Limb (tissue), 2 donors: ENCODE measurements at regions not wholly inside any gene's neighbourhood (a gene's known extent, or its start where the extent isn't known, plus 50 kb on each side); places are given as distances from the start of the nearest gene placed in this dataset.
"Not testable (repeated sequence)": the region's sequence is repeated elsewhere in the genome, so short reads cannot be mapped to it uniquely, and the experiment has no call there.

ENCODE experiments used
- DNase-seq, 2 donors: peaks; one replicate each; pipeline ENCODE4 v3.0.0-alpha.2; 2016; ENCODE audit errors: extremely low spot score in 2 of 2

GRCh38 chr20:29296256-29297230, 1960.9 kb upstream of the DEFB115 start:
- DNase-seq, result no peak

GRCh38 chr20:29297411-29298270, 1959.8 kb upstream of the DEFB115 start:
- no peak for DNase-seq

- no peak for DNase-seq
Observed at GRCh38 chr20:29298271-29298590, 1959.2 kb upstream of the DEFB115 start.

DNA sequence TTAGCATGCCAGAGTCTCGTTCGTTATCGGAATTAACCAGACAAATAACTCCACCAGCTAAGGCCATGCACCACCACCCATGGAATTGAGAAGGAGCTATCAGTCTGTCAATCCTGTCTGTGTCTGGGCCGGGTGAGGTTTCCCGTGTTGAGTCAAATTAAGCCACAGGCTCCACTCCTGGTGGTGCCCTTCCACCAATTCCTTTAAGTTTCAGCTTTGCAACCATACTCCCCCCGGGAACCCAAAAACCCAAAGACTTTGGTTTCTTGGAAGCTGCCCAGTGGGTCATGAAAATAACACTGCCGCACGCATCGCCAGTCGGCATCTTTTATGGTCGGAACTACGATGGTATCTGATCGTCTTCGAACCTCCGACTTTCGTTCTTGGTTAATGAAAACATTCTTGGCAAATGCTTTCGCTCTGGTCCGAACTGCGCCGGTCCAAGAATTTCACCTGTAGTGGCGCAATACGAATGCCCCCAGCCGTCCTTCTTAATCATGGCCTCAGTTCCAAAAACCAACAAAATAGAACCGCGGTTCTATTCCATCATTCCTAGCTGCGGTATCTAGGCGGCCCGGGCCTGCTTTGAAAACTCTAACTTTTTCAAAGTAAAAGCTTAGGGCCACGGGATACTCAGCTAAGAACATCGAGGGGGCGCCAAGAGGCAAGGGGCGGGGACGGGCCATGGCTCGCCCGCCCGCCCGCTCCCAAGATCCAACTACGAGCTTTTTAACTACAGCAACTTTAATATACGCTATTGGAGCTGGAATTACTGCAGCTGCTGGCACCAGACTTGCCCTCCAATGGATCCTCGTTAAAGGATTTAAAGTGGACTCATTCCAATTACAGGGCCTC, 1958.5 kb upstream of the DEFB115 start:
- no peak for DNase-seq

GRCh38 chr20:29299811-29300578, 1957.5 kb upstream of the DEFB115 start:
- no peak for DNase-seq

- DNase-seq, result no peak
Observed at GRCh38 chr20:29300579-29301551, 1956.6 kb upstream of the DEFB115 start.

- DNase-seq, result no peak
Observed at GRCh38 chr20:29301624-29302259, 1955.7 kb upstream of the DEFB115 start.

GRCh38 chr20:29302979-29303644, 1954.4 kb upstream of the DEFB115 start:
- no peak for DNase-seq

DNA sequence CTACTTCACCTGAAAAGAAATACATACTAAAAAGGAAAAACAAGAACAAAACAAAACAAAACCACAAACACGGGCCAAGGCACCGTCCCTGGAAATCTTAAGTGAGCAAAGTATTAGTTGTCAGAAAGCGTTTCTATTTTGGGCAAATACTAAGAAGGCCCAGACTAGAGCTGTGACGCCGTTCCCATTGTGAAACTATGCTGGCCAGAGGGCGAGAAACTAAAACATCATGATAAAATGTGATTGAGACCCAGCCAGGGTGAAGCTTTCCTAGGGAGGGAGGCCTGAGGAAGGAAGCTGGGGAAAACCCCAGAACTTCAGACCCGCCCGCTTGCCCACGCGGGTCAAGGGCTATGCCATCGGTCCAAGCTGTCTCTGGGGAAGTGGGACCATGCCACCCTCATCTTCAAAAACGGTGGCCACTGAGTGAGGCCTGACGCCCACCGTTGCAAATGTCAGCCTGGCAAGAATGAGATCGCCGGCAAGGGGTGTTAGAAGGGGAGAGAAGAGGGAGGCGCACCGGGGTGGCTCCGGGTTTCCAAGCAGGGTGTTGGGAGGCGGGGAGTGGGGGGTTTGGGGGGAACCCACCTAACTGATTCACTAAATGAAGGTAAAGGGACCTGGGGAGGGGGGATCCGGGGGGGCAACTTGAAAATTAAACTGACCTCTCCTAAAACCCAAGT, 1950.9 kb upstream of the DEFB115 start:
- DNase-seq, result no peak

GRCh38 chr20:29307484-29307883, 1950.0 kb upstream of the DEFB115 start:
- DNase-seq, result not testable (repeated sequence)

- not testable (repeated sequence) for DNase-seq
Observed at GRCh38 chr20:29308956-29309355, 1948.5 kb upstream of the DEFB115 start.

DNA sequence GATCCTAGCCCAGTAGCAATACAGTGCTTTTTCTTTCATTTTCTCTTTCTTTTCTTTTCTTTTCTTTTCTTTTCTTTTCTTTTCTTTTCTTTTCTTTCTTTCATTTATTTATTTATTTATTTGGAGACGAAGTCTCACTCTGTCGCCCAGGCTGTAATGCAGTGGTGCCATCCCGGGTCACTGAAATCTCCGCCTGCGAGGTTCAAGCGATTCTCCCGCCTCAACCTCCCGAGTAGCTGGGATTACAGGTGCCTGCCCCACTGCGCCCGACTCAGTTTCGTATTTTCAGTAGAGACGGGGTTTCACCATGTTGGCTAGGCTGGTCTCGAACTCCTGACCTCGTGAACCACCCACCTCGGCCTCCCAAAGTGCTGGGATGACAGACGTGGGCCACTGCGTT, 1948.0 kb upstream of the DEFB115 start:
- DNase-seq, result not testable (repeated sequence)

DNA sequence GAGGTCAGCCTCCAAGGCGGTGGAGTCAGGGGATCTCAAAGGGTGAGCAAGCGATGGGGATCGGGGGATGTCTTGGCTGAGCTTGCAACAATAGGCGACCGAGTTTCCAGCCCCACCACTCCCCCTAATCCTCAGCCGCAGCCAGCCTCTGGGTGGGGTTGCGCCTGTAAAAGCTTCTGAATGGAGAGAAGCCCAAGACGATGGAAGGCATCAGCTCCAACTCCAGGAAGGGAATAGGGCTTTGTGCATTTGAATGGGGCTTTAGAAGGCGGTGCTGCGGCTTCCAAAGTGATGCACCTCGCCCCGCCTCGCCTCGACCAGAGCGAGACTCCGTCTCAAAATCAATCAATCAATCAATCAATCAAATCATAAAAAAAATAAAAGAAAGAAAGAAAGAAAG, 1946.4 kb upstream of the DEFB115 start:
- not testable (repeated sequence) for DNase-seq

- not testable (repeated sequence) for DNase-seq
Observed at GRCh38 chr20:29312679-29313078, 1944.8 kb upstream of the DEFB115 start.

DNA sequence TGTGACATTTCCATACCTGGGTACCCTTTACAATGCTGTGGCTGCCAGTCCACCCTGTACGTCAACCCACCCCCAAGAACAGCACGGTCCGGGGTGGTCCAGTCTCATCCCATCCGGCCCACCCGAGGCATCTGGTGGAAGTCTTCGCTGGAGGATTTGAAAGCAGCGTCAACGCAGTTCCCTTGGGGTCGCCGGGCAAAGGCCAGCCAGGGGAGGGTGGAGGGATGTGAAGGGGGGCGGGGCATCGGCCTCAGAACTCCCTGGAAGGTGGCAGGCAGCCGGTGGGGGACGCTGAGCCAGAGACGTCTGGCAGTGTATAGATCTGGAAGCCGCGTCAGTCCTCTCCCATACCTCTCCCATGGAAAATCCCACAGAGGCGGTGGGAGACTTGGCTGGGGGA, 1944.0 kb upstream of the DEFB115 start:
- DNase-seq, result no peak

DNA sequence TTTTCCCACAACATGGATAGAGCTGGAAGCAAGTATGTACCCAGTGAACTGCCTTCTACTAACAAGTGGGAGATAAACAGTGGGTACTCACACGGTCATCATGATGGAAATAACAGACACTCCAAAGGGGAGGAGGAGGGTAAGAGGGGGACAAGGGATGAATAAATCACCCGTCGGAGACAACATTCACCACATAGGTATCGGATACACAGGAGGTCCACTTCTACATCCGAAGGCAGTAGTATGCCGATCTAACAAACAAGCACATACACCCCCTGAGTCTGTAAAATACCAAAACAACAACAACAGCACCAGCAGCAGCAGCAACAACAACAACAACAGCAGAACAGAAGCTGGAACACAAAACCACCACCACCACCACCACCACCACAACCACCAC, 1943.2 kb upstream of the DEFB115 start:
- no peak for DNase-seq

DNA sequence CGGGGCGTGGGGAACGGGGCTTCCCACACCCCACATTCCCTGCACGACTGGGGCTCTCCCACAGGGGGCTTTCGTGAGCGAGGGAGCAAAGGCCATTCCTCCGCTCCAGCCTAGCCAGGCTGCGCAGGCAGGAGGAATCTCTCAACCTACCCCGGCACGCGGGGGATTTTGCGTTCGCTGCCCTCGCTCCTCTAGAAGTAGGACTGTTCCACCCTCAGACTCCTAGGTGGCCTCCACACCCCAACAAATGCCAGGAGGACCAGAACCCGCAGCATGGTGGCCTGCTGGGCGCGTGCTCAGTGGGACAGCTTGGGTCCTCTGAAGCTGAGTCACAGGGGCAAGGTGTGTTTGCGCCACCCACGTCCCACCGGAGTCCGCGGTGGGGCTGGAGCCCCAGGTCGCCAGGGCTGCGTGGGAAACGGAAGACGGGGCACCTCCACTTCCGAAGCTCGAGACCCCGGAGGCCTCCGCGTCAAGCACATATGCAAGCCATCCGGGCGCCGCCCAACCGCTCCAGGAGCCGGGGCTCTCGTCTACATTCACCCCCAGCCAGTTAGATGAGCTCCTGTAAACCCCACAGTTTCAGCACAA, 1938.5 kb upstream of the DEFB115 start:
- DNase-seq, result no peak
